ENCODE measurements at regions not wholly inside any gene's neighbourhood (a gene's known extent, or its start where the extent isn't known, plus 50 kb on each side); places are given as distances from the start of the nearest gene placed in this dataset.

DNA sequence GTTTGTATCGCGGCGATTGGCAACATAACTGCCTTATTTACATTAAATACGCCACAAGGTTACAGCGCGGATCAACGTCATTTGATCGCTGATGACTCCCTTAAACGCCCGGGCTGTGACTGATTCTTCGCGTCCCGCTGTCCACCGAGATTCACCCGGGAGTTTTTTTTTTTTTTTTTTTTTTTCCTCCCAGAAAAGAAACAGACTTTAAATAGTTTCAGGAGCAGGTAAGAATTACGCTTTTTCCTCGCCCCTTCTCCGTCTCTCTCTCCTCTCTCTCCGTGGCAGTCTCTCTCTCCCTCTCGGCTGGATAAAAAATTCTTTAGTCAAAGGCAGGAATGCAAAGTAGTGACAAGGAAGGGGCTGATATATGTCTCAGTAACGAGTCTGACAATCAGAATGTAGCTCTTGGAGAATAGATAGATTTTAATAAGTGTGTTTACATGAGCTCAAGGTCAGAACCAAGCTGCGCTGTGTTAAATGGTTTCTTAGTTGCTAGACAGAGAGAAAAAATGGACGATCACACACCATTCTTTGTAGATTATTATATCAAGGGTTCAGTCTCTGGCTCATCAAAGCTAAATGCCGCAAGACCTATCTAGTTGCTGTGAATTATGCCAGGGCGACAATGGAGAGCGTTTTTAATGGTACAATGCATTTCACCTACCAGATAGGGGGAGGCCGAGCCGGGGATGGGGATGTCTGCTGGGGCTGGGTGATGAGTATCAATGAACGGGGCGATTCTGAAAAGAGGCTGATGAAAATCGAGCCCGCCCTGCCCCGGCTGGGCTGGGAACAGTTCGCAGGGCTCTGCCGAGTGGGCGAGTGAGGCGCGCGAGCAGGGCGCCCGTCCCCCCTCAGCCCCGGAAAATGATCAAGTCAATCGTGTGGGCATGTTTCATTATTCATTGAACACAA is 147.2 kb upstream of the ZNF536 start:
- Histone ChIP-seq H3K27me3 (peaks cover 5% of the 10 kb centered on the region), H3K4me3 (peak overlapping the region; percentile 46 to 63), H3K9me3 (no peaks in the 10 kb centered on the region), H3K36me3 (no peaks in the 10 kb centered on the region), H3K27ac (no peak overlapping the region), H3K4me1 (peaks cover 36% of the 10 kb centered on the region)
- TF ChIP-seq POLR2AphosphoS5 (IDR thresholded peaks at IDR 0.05; ENCODE audit: insufficient read depth in 1 of 2, low read depth in 1 of 2) (no peak), POLR2A (IDR thresholded peaks at IDR 0.05) (no peak)
- TF ChIP-seq, protein P1, sequence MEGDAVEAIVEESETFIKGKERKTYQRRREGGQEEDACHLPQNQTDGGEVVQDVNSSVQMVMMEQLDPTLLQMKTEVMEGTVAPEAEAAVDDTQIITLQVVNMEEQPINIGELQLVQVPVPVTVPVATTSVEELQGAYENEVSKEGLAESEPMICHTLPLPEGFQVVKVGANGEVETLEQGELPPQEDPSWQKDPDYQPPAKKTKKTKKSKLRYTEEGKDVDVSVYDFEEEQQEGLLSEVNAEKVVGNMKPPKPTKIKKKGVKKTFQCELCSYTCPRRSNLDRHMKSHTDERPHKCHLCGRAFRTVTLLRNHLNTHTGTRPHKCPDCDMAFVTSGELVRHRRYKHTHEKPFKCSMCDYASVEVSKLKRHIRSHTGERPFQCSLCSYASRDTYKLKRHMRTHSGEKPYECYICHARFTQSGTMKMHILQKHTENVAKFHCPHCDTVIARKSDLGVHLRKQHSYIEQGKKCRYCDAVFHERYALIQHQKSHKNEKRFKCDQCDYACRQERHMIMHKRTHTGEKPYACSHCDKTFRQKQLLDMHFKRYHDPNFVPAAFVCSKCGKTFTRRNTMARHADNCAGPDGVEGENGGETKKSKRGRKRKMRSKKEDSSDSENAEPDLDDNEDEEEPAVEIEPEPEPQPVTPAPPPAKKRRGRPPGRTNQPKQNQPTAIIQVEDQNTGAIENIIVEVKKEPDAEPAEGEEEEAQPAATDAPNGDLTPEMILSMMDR (IDR thresholded peaks at IDR 0.05) = no peak
- DNase-seq (ENCODE audit: extremely low spot score in 2 of 2) = no peak
- intact Hi-C loops (cut with DNase I) = no loop called here

DNA sequence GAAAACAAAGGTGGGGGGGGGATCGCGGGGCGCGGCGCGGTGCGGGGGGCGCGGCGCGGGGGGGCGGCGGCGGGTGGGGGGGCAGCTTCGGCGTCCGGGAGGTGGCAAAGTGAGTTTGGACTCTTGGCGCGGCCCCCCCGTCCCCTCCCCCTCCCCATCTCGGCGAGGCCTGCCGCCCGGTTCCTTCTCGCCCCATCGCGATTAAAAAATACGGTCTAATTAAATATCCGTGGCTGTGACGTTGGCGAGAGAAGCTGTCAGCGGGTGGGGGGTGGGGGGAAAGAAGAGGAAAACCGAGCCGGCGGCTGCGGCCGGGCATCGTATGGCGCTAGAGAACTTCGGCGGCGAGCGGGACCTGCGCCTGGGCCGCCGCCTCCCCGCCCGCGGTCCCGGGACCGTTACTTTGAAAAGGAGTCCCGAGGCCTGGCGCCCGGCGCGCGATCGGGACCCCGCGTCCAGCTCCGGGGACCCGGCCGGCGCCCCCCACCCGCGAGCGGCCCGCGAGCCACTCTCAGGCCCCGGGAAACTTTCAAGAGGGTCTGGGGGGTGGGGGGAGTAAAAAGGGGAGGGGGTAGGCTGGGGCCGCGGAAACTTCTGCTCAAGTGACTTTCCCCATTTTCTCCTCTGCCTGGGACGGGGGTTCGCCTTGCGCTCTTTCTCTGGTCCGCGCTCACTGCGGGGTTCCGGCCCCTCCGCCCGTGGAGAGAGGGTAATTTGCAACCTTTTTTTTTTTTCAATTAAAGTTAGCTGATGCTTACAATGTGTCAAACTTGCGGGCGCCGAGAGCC is 146.3 kb upstream of the ZNF536 start:
- Histone ChIP-seq H3K36me3 (no peaks in the 10 kb centered on the region), H3K4me1 (peaks cover 36% of the 10 kb centered on the region), H3K27me3 (peaks cover 5% of the 10 kb centered on the region), H3K27ac (no peak overlapping the region), H3K4me3 (peak overlapping the region; percentile 46 to 63), H3K9me3 (no peaks in the 10 kb centered on the region)
- no peak for DNase-seq (ENCODE audit: extremely low spot score in 2 of 2)
- intact Hi-C loops (cut with DNase I) = no loop called here
- TF ChIP-seq, protein P1 (IDR thresholded peaks at IDR 0.05) = no peak
- TF ChIP-seq POLR2AphosphoS5 (IDR thresholded peaks at IDR 0.05; ENCODE audit: insufficient read depth in 1 of 2, low read depth in 1 of 2) = no peak
- no peak for TF ChIP-seq POLR2A (IDR thresholded peaks at IDR 0.05)

DNA sequence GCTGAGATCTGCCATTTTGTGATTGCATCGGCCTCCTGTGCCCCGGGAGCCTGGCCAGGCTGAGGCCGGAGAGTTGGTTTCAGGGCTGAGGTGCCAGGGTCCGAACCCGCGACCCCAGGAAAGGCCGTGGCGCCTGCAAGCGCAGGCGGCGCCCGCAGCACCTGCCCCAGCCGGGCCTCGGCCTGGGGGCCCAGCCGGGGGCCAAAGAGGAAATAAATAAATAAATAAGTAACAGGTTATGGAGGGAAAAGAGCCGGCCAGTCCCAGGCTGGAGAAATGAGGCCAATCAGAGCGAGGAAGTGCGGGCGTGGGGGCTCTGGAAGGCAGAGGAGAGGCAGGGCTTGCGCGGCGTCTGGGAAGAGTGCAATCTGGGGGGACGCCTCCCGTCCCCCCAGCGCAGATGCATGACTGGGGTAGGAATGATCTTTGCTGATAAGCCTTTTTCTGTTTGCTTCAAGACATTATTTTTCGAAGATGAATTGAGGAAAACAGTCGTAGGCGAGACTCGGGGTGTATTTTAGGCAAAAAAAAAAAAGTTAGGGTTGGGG is 145.6 kb upstream of the ZNF536 start:
- no peak overlapping the region for H3K27ac ChIP-seq
- intact Hi-C loops (cut with DNase I) = no loop called here

DNA sequence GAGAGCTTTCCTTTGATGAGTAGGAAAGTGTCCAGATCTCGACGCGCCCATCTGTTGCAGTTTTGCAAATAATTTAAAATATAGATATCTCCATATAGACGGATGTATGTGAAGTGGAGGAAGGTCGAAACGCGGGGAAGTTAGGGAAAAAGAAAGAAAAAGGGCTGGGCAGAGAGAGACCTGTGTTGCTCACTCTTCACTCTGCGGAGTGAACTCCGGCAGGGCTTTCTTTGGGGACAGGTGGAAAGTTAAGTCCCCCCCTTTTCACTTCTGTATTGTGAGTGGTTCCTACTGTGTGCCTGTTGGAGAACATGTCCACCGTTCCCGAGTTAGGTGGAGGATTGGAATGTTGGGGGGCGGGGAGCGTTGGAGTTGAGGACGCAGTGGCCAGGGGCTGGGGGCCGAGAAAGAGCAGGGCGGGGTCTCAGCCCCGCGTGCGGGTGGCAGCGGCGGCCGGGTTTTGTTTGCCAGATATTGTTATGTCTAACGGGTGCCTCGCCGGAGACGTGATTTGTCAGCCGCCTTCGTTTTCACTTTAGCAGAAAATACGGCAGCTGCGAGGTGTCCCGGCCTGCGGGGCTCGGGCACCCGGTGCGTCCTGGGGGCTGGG is 145.1 kb upstream of the ZNF536 start:
- peaks cover 5% of the 10 kb centered on the region for H3K27me3 ChIP-seq
- H3K9me3 ChIP-seq = no peaks in the 10 kb centered on the region
- DNase-seq (ENCODE audit: extremely low spot score in 2 of 2) = no peak
- peak overlapping the region; percentile 46 to 63 for H3K4me3 ChIP-seq
- H3K36me3 ChIP-seq = no peaks in the 10 kb centered on the region
- TF ChIP-seq, protein P1 (IDR thresholded peaks at IDR 0.05) = no peak
- TF ChIP-seq POLR2AphosphoS5 (IDR thresholded peaks at IDR 0.05; ENCODE audit: insufficient read depth in 1 of 2, low read depth in 1 of 2) (no peak), POLR2A (IDR thresholded peaks at IDR 0.05) (no peak)
- H3K4me1 ChIP-seq = peaks cover 36% of the 10 kb centered on the region
- intact Hi-C loops (cut with DNase I) = no loop called here
- no peak overlapping the region for H3K27ac ChIP-seq

More for the DNA sequence above, 145.6 kb upstream of the ZNF536 start:
- Histone ChIP-seq H3K4me3 (peak overlapping the region; percentile 46 to 63), H3K9me3 (no peaks in the 10 kb centered on the region), H3K4me1 (peaks cover 36% of the 10 kb centered on the region), H3K27me3 (peaks cover 5% of the 10 kb centered on the region), H3K36me3 (no peaks in the 10 kb centered on the region)
- no peak for TF ChIP-seq POLR2AphosphoS5 (IDR thresholded peaks at IDR 0.05; ENCODE audit: insufficient read depth in 1 of 2, low read depth in 1 of 2)
- TF ChIP-seq, protein P1 (IDR thresholded peaks at IDR 0.05) = no peak
- TF ChIP-seq POLR2A (IDR thresholded peaks at IDR 0.05) = no peak
- no peak for DNase-seq (ENCODE audit: extremely low spot score in 2 of 2)
